ENCODE measurements at regions not wholly inside any gene's neighbourhood (a gene's known extent, or its start where the extent isn't known, plus 50 kb on each side); places are given as distances from the start of the nearest gene placed in this dataset.

DNA sequence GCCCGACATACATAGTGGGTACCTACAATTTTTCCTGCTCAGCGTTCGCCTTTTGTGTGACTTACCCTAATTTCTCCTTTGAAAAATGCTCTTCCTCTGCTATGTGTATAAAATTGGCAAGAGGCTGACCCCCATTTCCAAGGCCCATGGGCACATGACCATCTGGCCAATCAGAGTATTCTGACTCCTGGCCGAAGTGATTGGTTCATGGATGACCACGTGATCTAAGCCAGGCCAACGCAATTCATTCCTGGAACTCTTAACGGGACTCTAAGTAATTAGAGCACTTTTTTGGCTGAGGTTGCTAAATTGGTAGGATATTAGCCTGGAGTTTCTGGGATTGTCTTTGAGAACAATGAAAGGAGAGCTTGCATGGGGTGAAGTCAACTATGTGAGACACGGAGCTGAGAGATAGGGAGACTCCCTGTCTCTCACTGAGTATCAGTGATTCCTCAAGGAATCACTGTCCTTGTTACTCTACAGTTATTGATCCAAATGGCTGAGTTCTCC, 110.1 kb upstream of the TBX3 start (continued):
- no peak for TF ChIP-seq EHMT2 (IDR thresholded peaks at IDR 0.05)
- TF ChIP-seq OTX1 (CRISPR knock-in tag; IDR thresholded peaks at IDR 0.05) = no peak
- TF ChIP-seq CBX2 (IDR thresholded peaks at IDR 0.05; ENCODE audit: insufficient read depth, low read length, poor library complexity, severe bottlenecking) = no peak

DNA sequence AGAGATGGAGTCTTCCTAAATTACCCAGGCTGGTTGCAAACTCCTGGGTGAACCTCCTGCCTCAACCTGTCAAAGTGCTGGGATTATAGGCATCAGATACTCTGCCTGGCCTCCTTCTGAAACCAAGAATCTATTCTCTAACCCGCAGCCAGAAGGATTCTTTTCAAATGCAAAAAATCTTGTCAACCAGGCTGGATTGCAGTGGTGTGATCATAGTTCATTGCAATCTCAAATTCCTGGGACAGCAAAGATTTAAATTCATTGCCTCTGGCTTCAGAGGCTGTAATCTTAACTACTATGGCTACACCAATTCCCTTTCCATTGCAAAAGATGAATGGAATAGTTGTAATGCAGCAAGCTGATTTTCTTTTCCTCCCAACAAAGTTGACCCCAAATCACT, 106.3 kb upstream of the TBX3 start:
- Histone ChIP-seq H3K27ac (ENCODE audit: extremely low read depth, low read depth, low read length) (no peak overlapping the region), H3K4me2 (ENCODE audit: insufficient read depth, low read length) (no peak overlapping the region), H3K4me3 (no peak overlapping the region), H3K9ac (ENCODE audit: insufficient read depth in 1 of 2, low read depth in 2 of 2, low read length in 2 of 2) (no peak overlapping the region), H3K9me3 (replicated peaks; ENCODE audit: control insufficient read depth, insufficient read depth, low read depth, low read length) (no peaks in the 10 kb centered on the region), H3K9me1 (ENCODE audit: control insufficient read depth, insufficient read depth, low read length) (no peaks in the 10 kb centered on the region), H3K79me2 (ENCODE audit: control insufficient read depth, insufficient read depth, low read length) (no peaks in the 10 kb centered on the region), H3K36me3 (ENCODE audit: control insufficient read depth, insufficient read depth, low read length) (no peaks in the 10 kb centered on the region), H3K27me3 (ENCODE audit: control insufficient read depth in 2 of 2, insufficient read depth in 2 of 2, low read length in 2 of 2) (no peaks in the 10 kb centered on the region; a peak in 1 of 5 replicates), H3K4me1 (replicated peaks in 1 of 2; ENCODE audit: control insufficient read depth in 2 of 2, insufficient read depth in 2 of 2, low read length in 2 of 2) (no peaks in the 10 kb centered on the region), H4K20me1 (replicated peaks; ENCODE audit: control insufficient read depth, insufficient read depth, low read length) (no peaks in the 10 kb centered on the region), H2AFZ (ENCODE audit: low read depth, low read length) (no peak overlapping the region)
- no peak for TF ChIP-seq NCOA1 (IDR thresholded peaks at IDR 0.05; ENCODE audit: low read depth)
- no peak for TF ChIP-seq ZNF431 (CRISPR knock-in tag; IDR thresholded peaks at IDR 0.05)
- TF ChIP-seq CHD1 (IDR thresholded peaks at IDR 0.05; ENCODE audit: low read length) = no peak
- no peak for TF ChIP-seq ZNF224 (CRISPR knock-in tag; IDR thresholded peaks at IDR 0.05)
- no peak for TF ChIP-seq BHLHE40 (IDR thresholded peaks at IDR 0.05; ENCODE audit: low read length)
- 0% methylated on average over 1 of the region's 1 CpG for WGBS (ENCODE audit: insufficient coverage, low coverage, missing lambda C conversion rate)
- in situ Hi-C loops (cut with MboI) (no loop called here), intact Hi-C loops (cut with micrococcal nuclease) (no loop called here)
- DNase-seq (ENCODE audit: extremely low read depth in 1 of 4, low spot score in 3 of 4) = no peak
- FAIRE-seq = no peak
- ChIA-PET POLR2A (no interaction called here), CTCF (ENCODE audit: low intra/inter-chr PET ratio) (no interaction called here)
- ATAC-seq = no peak
- no TSS peak for BruUV-seq (replicated peaks)

Data from K562 (cell line).